Forelimb muscle (tissue), 1 donor: ENCODE measurements at regions not wholly inside any gene's neighbourhood (a gene's known extent, or its start where the extent isn't known, plus 50 kb on each side); places are given as distances from the start of the nearest gene placed in this dataset.

ENCODE experiments used
- DNase-seq: peaks from one replicate; pipeline ENCODE4 v3.0.0-alpha.2; 2013; ENCODE audit warnings: low read depth

GRCh38 chr5:60336491-60336890, 363.5 kb downstream of the DEPDC1B start:
- DNase-seq, result no peak

- no peak for DNase-seq
These were observed 364.1 kb downstream of the DEPDC1B start for GRCh38 chr5:60335913-60336312.

DNA sequence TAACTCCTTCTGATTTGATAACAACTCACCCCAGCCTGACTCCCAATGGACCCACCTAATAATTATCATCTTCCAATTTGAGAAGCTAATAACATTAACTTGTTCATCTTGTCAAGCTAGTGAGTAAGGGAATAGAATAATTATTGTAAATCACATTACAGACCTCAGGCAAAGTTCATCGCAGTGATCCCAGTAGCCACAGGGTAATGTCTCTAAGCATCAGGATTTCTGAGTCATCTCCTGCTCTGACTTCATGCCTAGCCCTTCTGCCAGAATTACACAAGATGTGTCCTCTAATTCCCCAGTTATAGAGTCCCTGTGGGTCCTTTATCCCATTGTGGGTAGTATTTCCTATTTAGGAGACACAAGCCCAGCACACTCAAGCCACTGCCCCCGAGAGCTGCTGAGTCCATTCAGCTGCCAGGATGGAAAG, 365.7 kb downstream of the DEPDC1B start:
- no peak for DNase-seq

GRCh38 chr5:60333005-60333571, 366.9 kb downstream of the DEPDC1B start:
- DNase-seq, result no peak

- no peak for DNase-seq
These were observed 367.5 kb downstream of the DEPDC1B start for GRCh38 chr5:60332244-60333004.

GRCh38 chr5:60330236-60330635, 369.7 kb downstream of the DEPDC1B start:
- no peak for DNase-seq

DNA sequence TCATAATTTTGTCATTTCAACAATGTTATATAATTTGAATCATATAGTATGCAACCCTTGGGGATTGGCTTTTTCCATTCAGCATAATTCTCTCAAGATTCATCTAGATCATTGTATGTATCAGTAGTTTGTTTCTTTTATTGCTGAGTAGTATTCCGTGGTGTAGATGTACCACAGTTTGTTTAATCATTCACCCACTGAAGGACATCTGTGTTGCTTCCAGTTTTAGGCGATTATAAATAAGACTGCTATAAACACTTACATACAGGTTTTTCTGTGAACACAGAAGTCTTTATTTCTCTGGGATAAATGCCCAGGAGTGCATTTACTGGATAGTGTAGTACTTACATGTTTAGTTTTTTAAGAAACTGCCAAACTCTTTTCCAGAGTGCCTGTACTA, 374.1 kb downstream of the DEPDC1B start:
- DNase-seq, result no peak

- no peak for DNase-seq
These were observed 376.4 kb downstream of the DEPDC1B start for GRCh38 chr5:60323596-60323995.

DNA sequence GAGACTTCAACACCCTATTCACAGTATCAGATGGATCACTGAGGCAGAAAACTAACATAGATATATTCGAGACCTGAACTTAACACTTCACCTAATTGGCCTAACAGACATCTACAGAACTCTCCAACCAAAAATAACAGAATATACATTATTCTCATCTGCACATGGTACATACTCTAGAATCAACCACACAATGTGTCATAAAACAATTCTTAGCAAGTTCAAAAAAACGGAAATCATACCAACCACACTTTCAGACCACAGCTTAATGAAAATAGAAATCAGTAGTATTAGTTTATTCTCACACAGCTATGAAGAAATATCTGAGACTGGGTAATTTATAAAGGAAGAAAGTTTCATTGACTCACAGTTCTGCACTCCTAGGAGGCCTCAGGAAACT, 387.9 kb downstream of the DEPDC1B start:
- DNase-seq, result no peak

DNA sequence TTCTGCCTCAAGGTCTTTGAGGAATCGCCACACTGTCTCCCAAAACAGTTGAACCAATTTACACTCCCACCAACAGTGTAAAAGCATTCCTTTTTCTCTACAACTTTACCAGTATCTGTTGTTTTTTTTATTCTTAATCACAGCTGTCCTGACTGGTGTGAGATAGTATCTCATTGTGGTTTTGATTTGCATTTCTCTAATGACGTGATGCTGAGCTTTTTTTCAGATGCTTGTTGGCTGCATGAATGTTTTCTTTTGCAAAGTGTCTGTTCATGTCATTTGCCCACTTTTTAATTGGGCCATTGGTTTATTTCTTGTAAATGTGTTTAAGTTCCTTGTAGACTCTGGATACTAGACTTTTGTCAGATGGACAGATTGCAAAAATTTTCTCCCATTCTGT, 400.0 kb downstream of the DEPDC1B start:
- no peak for DNase-seq

GRCh38 chr5:60297658-60298057, 402.3 kb downstream of the DEPDC1B start:
- no peak for DNase-seq

DNA sequence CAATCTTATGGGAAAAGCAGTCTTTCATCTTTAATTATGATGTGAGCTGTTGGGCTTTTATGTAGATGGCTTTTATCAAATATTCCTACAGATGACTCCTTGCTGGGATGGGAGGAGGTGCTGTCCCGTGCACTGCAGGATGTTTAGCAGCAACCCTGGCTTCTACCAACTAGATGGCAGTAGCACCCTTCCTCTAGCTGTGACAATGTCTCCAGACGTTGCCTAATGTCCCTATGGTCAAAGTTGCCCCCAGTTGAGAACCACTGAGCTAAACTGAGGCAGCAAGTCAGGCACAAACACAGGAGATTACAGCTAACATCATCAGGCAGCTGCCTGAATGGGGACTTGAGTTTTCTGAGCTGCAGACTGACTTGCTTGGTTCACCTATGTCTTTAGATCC, 401.9 kb upstream of the PDE4D start:
- no peak for DNase-seq

- no peak for DNase-seq
These were observed 400.0 kb upstream of the PDE4D start for GRCh38 chr5:60293518-60293917.

GRCh38 chr5:60287174-60287771, 393.7 kb upstream of the PDE4D start:
- no peak for DNase-seq

DNA sequence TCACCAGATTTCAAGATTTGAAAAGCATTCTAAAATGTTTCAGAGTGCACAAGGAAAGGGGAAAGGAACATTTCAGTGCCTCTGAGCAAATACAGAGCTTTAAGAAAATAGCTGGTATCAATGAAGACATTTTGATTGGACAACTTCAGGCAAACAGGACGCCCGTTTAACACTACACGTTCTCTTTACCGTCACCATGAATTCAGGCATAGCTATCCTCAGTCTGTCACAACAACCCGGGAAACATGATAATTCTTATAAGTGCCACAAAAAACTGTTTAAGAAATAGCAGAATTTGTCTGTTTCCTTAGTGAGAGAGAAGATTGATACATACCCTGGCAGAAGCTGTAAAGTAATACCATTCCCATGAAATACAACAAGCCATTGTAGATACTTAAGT, 392.4 kb upstream of the PDE4D start:
- DNase-seq, result no peak

DNA sequence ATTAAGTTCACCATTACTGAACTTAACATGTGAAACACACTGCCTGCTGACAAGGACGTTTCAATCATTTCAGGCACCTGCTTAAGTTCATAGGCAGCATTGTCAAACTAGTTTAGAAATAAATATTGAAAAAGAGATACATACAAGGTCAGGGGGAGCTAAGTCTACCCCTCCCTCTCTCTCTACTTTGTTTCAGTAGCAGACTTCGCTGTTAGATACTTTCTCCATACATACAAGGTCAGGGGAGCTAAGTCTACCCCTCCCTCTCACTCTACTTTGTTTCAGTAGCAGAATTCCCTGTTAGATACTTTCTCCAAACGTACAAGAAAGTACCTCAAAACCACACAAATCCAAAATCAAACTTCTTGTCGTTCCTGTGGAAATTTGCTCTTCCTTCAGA, 387.4 kb upstream of the PDE4D start:
- DNase-seq, result no peak

DNA sequence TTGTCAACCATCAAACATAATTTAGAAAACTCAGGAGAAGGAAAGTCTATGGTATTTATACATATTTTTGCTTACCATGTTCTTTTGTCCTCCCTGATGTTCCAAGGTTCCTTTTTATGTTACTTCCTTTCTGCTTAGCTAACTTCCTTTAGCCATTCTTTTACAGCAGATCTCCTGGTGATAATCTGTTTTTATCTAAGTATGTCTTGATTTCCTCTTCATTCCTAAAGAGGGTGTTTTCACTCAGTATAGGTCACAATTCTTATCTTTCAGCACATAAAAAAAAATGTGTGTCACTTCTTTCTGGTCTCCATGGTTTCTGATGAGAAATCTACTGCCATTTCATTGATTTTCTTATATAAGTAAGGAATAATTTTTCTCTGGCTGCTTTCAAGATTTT, 384.4 kb upstream of the PDE4D start:
- DNase-seq, result no peak

GRCh38 chr5:60274747-60275146, 381.2 kb upstream of the PDE4D start:
- no peak for DNase-seq

- no peak for DNase-seq
These were observed 378.0 kb upstream of the PDE4D start for GRCh38 chr5:60271517-60271916.

DNA sequence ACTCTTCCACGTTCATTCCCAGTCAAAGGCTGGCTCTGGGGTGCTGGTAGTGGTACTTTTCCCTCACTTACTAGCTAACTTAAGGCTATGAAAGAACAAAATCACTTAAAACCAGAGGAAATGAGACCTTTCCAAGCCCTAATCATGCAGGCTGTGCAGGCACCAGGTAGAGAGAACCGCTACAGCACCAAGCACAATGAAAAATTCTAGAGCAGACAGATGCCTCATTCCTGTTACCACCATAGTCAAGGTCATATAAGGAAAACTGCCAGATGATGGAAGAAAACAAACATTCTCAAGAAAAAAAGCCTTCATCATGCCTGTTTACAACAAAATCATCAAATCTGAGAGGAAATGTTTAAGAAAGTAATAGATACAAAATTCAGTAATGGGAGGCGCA, 374.4 kb upstream of the PDE4D start:
- no peak for DNase-seq

- DNase-seq, result no peak
These were observed 369.8 kb upstream of the PDE4D start for GRCh38 chr5:60263346-60263745.

DNA sequence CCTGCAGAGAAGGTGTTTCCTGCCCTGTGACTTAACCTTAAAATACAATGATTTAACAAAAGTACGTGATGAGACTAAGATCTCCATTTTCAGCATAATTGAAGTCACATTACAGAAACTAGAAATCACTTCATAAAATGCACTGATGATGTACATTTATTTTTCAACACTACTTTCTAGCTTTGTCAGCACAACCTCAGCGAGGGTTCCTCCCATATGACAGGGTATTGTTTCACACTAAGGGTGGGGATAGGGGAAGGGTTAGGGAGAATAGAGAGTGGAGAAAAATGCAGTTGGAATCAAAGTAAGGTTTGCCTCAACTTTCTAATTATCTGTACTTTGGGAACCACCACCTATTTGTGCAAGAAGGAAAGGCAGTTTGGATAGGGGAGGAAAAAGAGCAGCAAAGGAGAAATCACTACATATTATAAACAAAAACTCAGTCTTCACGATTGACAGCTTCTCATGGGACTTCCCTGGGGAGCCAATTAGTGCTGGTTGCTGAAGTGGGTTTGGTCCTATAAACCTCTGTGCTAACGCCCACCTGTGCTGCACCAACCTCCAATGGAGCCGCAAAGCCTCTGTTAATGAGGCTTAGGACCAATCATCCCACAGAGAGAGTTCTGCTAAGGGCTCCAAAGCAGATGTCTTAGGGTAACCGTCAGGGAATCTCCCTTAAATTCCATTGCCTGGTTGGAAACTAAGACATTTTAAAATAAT, 369.2 kb upstream of the PDE4D start:
- DNase-seq, result no peak

DNA sequence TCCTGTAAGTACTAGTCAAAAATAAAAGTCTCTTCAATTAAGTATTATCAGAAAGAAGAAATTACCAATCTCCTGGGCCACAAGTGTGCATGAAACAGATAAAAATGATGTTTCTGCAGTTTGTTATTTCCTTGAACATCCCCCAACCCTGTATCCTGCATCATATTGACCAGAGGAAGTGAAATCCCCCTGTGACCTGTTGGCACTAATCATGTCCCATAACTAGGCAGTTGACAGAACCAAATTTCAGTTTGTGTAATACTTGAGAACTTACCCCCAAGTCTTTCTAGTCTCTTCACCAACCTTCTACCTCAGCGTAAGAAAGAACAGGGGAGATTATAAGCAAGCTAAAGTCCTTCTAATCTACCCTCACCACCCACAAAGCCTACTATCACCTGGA, 368.2 kb upstream of the PDE4D start:
- DNase-seq, result no peak
